Umbilical cord (tissue), 1 donor: ENCODE measurements at regions not wholly inside any gene's neighbourhood (a gene's known extent, or its start where the extent isn't known, plus 50 kb on each side); places are given as distances from the start of the nearest gene placed in this dataset.

Experiments
- DNase-seq: peaks from one replicate; pipeline ENCODE4 v3.0.0-alpha.2; 2015; ENCODE audit warnings: low spot score

- no peak for DNase-seq
Measured at GRCh38 chr12:30153981-30154380, 370.2 kb upstream of the TMTC1 start.

GRCh38 chr12:30152705-30153104, 369.0 kb upstream of the TMTC1 start:
- DNase-seq: no peak

GRCh38 chr12:30151831-30152230, 368.1 kb upstream of the TMTC1 start:
- DNase-seq: no peak

GRCh38 chr12:30146561-30146960, 362.8 kb upstream of the TMTC1 start:
- DNase-seq: no peak

GRCh38 chr12:30145684-30146032, 361.9 kb upstream of the TMTC1 start:
- DNase-seq: no peak

GRCh38 chr12:30144777-30145683, 361.3 kb upstream of the TMTC1 start:
- DNase-seq: no peak

GRCh38 chr12:30142301-30142700, 358.6 kb upstream of the TMTC1 start:
- DNase-seq: peak; percentile 73

- DNase-seq: peak; percentile 21
Measured at GRCh38 chr12:30138483-30138882, 354.7 kb upstream of the TMTC1 start.

- DNase-seq: no peak
Measured at GRCh38 chr12:30136696-30137095, 353.0 kb upstream of the TMTC1 start.

GRCh38 chr12:30135776-30136175, 352.0 kb upstream of the TMTC1 start:
- no peak for DNase-seq

GRCh38 chr12:30134229-30134628, 350.5 kb upstream of the TMTC1 start:
- DNase-seq: no peak

GRCh38 chr12:30126944-30127343, 343.2 kb upstream of the TMTC1 start:
- DNase-seq: no peak

- DNase-seq: no peak
Measured at GRCh38 chr12:30120522-30120921, 336.8 kb upstream of the TMTC1 start.

GRCh38 chr12:30117483-30117882, 333.7 kb upstream of the TMTC1 start:
- no peak for DNase-seq

GRCh38 chr12:30111719-30112118, 328.0 kb upstream of the TMTC1 start:
- DNase-seq: no peak

- no peak for DNase-seq
Measured at GRCh38 chr12:30110958-30111586, 327.3 kb upstream of the TMTC1 start.

- no peak for DNase-seq
Measured at GRCh38 chr12:30110498-30110897, 326.8 kb upstream of the TMTC1 start.

GRCh38 chr12:30108666-30109065, 324.9 kb upstream of the TMTC1 start:
- DNase-seq: no peak

- no peak for DNase-seq
Measured at GRCh38 chr12:30106204-30106965, 322.6 kb upstream of the TMTC1 start.

GRCh38 chr12:30105505-30105904, 321.8 kb upstream of the TMTC1 start:
- DNase-seq: no peak

GRCh38 chr12:30104971-30105370, 321.2 kb upstream of the TMTC1 start:
- no peak for DNase-seq

GRCh38 chr12:30100741-30101140, 317.0 kb upstream of the TMTC1 start:
- DNase-seq: no peak
